AG10803 (cell line): ENCODE measurements at regions not wholly inside any gene's neighbourhood (a gene's known extent, or its start where the extent isn't known, plus 50 kb on each side); places are given as distances from the start of the nearest gene placed in this dataset.

Experiments
- DNase-seq: peaks from one replicate; pipeline ENCODE4 v3.0.0; 2010; ENCODE audit warnings: low read depth
- H3K4me3 ChIP-seq: 2 replicates; pipeline ENCODE4 v1.5.1; 2011; ENCODE audit warnings: mild to moderate bottlenecking, low read length, control low read depth
- CTCF ChIP-seq: conservative IDR thresholded peaks from 2 replicates; pipeline ENCODE4 v1.5.1; 2011; ENCODE audit warnings: mild to moderate bottlenecking, low read length, control low read depth, inconsistent platforms

GRCh38 chr2:76307495-76307894, 596.8 kb upstream of the GCFC2 start:
- DNase-seq = no peak
- H3K4me3 ChIP-seq = no peak overlapping the region
- no peak for TF ChIP-seq CTCF

GRCh38 chr2:76298041-76298440, 587.3 kb upstream of the GCFC2 start:
- no peak for TF ChIP-seq CTCF
- DNase-seq = no peak
- H3K4me3 ChIP-seq = no peak overlapping the region

GRCh38 chr2:76296438-76296837, 585.7 kb upstream of the GCFC2 start:
- no peak for DNase-seq
- no peak for TF ChIP-seq CTCF
- H3K4me3 ChIP-seq = no peak overlapping the region

- TF ChIP-seq CTCF = no peak
- DNase-seq = no peak
- H3K4me3 ChIP-seq = no peak overlapping the region
These were observed 585.0 kb upstream of the GCFC2 start for GRCh38 chr2:76295762-76296161.

- TF ChIP-seq CTCF = no peak
- DNase-seq = no peak
- H3K4me3 ChIP-seq = no peak overlapping the region
These were observed 577.9 kb upstream of the GCFC2 start for GRCh38 chr2:76288598-76288997.

DNA sequence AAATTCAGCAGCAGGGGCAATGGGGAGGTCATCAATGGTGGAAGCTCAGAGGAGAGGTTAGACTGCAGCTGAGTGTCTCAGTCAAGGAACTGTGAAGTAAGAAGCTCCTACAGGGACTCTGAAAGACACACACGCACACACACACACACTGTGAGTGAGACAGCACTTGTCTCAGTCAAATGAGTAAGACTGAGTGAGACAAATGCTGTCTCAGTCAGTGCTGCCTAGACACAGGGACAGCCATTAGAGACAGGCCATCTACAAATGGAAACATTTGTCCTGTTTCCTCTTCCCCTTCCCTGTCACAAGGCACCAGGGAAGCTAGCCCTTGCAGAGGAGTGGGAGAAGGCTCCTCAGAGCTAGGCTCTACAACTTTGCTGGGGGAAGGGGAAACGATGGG, 577.4 kb upstream of the GCFC2 start:
- no peak overlapping the region for H3K4me3 ChIP-seq
- TF ChIP-seq CTCF = no peak
- DNase-seq = no peak

GRCh38 chr2:76283350-76283749, 572.6 kb upstream of the GCFC2 start:
- TF ChIP-seq CTCF = no peak

More at GRCh38 chr2:76283350-76283749, 572.6 kb upstream of the GCFC2 start:
- DNase-seq = no peak
- no peak overlapping the region for H3K4me3 ChIP-seq
